ENCODE measurements at regions not wholly inside any gene's neighbourhood (a gene's known extent, or its start where the extent isn't known, plus 50 kb on each side); places are given as distances from the start of the nearest gene placed in this dataset.

DNA sequence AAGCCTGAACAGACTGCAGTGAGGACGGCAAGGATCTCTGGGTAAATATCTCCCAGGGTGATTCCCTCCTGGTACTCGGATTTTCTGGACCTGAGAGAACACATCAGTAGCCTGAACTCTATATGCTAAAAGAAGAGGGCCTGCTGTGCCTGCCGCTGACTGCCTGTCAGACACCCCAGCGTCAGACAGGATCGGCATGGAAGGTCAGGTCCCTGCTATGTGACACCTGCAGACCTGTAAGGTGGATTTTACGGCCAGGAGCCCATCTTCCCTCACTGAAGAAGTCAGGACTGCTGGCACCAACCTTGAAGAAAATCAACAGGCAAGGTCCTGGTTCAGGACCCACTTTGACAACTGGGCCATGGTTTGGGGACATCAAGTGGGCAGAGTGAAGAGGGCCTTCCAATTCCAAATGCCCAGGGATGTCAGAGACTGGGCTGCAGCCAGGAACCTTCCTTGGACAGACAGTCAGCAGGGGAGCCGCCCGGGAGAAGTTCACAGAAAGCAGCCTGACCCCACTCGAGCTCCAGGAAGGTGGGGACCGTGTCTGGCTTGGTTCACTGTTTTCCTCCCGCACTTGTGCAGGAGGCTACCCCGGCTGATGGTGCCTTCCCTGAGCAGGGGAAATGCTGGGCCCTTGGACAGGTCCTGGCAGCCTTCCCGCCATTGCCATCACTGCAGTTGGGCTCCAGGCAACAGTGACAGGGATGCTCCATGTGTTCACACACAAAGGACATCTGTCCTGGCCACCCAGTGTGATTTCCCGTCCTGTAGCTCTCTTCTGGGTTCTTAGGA is 91.8 kb upstream of the LANCL2 start:
- H3K9ac ChIP-seq (ENCODE audit: low read length), result no peak overlapping the region
- no peak overlapping the region for H3K23ac ChIP-seq (ENCODE audit: low read length)
- no peaks in the 10 kb centered on the region for H3K79me2 ChIP-seq (ENCODE audit: control insufficient read depth, insufficient read depth, low read length)
- no peak overlapping the region for H3K27ac ChIP-seq (ENCODE audit: low read depth, low read length)
- H3K18ac ChIP-seq (ENCODE audit: low read length), result no peak overlapping the region
- WGBS (ENCODE audit: extremely low coverage, insufficient coverage, low lambda C conversion rate), result no CpG with 5 or more reads among the region's 14 CpGs
- no peaks in the 10 kb centered on the region for H3K4me1 ChIP-seq (ENCODE audit: control insufficient read depth, low read depth, low read length)
- no peak overlapping the region for H2BK15ac ChIP-seq (replicated peaks; ENCODE audit: low read depth)
- H3K4ac ChIP-seq (ENCODE audit: low read depth, low read length), result no peak overlapping the region
- no peak overlapping the region for H2AK5ac ChIP-seq (ENCODE audit: low read length)
- H2BK120ac ChIP-seq (ENCODE audit: low read depth, low read length), result no peak overlapping the region
- H3K56ac ChIP-seq (ENCODE audit: low read length), result no peak overlapping the region
- H2BK5ac ChIP-seq (ENCODE audit: low read length), result no peak overlapping the region
- no peak overlapping the region for H3K4me3 ChIP-seq (ENCODE audit: low read length)
- H3K27me3 ChIP-seq (ENCODE audit: insufficient read depth, low read length, poor library complexity), result no peaks in the 10 kb centered on the region
- no peak overlapping the region for H4K5ac ChIP-seq (ENCODE audit: low read length)
- no peaks in the 10 kb centered on the region for H3K36me3 ChIP-seq (ENCODE audit: control insufficient read depth, insufficient read depth, low read length)
- H4K8ac ChIP-seq (ENCODE audit: low read depth, low read length), result no peak overlapping the region
- DNase-seq, result no peak
- no peak overlapping the region for H3K4me2 ChIP-seq (ENCODE audit: low read length)
- H3K79me1 ChIP-seq (ENCODE audit: low read length), result no peaks in the 10 kb centered on the region

DNA sequence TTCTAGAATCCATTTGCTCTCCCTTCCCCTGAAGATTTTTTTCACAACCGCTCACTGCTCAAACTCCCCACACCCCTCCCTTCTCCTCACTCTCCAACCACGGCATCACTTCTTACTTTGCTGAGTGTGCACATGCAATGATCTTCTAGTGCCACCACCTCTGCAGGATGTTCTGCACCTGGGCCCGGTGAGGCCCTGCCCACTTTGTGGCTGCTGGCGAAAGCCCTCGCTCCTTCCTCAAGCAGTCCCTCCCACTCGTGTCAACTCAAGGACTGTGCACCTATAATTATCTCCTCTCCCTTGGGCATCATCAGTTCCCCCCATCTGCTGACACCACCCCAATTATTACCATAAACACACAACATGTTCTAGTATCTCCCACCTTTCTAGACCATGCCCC is 91.0 kb upstream of the LANCL2 start:
- Histone ChIP-seq H3K27me3 (ENCODE audit: insufficient read depth, low read length, poor library complexity) (no peaks in the 10 kb centered on the region), H3K79me1 (ENCODE audit: low read length) (no peaks in the 10 kb centered on the region), H2AK5ac (ENCODE audit: low read length) (no peak overlapping the region), H3K9ac (ENCODE audit: low read length) (no peak overlapping the region), H3K18ac (ENCODE audit: low read length) (no peak overlapping the region), H4K8ac (ENCODE audit: low read depth, low read length) (no peak overlapping the region), H3K4me3 (ENCODE audit: low read length) (no peak overlapping the region), H3K4me1 (ENCODE audit: control insufficient read depth, low read depth, low read length) (no peaks in the 10 kb centered on the region), H3K56ac (ENCODE audit: low read length) (no peak overlapping the region), H3K79me2 (ENCODE audit: control insufficient read depth, insufficient read depth, low read length) (no peaks in the 10 kb centered on the region), H4K5ac (ENCODE audit: low read length) (no peak overlapping the region), H2BK120ac (ENCODE audit: low read depth, low read length) (no peak overlapping the region), H2BK5ac (ENCODE audit: low read length) (no peak overlapping the region), H3K36me3 (ENCODE audit: control insufficient read depth, insufficient read depth, low read length) (no peaks in the 10 kb centered on the region), H3K23ac (ENCODE audit: low read length) (no peak overlapping the region), H3K4ac (ENCODE audit: low read depth, low read length) (no peak overlapping the region), H2BK15ac (replicated peaks; ENCODE audit: low read depth) (no peak overlapping the region), H3K27ac (ENCODE audit: low read depth, low read length) (no peak overlapping the region), H3K4me2 (ENCODE audit: low read length) (no peak overlapping the region)
- DNase-seq, result no peak
- WGBS (ENCODE audit: extremely low coverage, insufficient coverage, low lambda C conversion rate), result no CpG with 5 or more reads among the region's 6 CpGs

DNA sequence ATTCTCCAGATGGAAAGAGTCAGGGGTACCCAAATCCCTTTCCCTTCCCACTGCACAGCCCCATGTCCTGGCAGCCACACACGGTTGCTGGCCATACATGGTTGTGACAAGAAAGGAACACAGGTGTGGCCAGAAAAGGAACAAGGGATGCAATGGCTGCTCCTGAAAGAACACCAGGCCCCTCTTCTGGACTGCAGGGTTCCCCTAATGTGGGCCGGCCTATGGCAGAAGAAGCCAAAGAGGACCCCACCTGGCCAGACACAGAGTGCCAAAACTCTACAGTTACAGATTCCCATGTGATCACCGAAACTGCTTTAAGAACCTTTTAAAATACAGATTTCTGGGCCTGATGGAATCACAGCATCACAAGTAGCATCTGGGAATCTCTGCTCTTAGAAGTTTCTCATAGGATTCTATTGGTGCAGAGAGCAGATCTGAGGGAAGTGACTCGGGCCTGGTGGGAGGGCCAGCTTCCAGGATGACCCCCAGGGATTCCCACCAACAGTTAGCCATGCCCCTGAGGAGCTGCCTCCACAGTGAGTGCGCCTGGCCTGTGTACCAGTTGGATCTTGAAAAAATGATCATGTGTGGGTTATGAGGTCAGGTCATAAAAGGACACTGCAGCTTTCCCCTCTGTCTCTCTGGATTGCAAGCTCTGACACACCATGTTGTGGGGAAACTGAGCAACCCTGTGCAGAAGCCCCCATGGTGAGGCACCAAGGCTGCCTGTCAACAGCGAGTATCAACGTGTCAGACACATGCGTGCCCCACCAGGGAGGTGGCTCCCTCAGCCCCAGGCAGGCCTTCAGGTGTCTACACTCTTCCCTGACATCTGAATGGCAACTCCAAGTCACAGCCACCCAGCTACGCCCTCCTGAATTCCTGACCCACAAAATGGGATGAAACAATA is 89.6 kb upstream of the LANCL2 start:
- Histone ChIP-seq H3K4ac (ENCODE audit: low read depth, low read length) (no peak overlapping the region), H4K8ac (ENCODE audit: low read depth, low read length) (no peak overlapping the region), H2BK120ac (ENCODE audit: low read depth, low read length) (no peak overlapping the region), H4K5ac (ENCODE audit: low read length) (no peak overlapping the region), H3K27ac (ENCODE audit: low read depth, low read length) (no peak overlapping the region), H3K23ac (ENCODE audit: low read length) (no peak overlapping the region), H3K4me1 (ENCODE audit: control insufficient read depth, low read depth, low read length) (no peaks in the 10 kb centered on the region), H3K27me3 (ENCODE audit: insufficient read depth, low read length, poor library complexity) (no peaks in the 10 kb centered on the region), H3K56ac (ENCODE audit: low read length) (no peak overlapping the region), H3K79me2 (ENCODE audit: control insufficient read depth, insufficient read depth, low read length) (no peaks in the 10 kb centered on the region), H3K18ac (ENCODE audit: low read length) (no peak overlapping the region), H2AK5ac (ENCODE audit: low read length) (no peak overlapping the region), H3K4me2 (ENCODE audit: low read length) (no peak overlapping the region), H3K36me3 (ENCODE audit: control insufficient read depth, insufficient read depth, low read length) (no peaks in the 10 kb centered on the region), H3K4me3 (ENCODE audit: low read length) (no peak overlapping the region), H3K79me1 (ENCODE audit: low read length) (no peaks in the 10 kb centered on the region), H3K9ac (ENCODE audit: low read length) (no peak overlapping the region), H2BK15ac (replicated peaks; ENCODE audit: low read depth) (no peak overlapping the region), H2BK5ac (ENCODE audit: low read length) (no peak overlapping the region)
- WGBS (ENCODE audit: extremely low coverage, insufficient coverage, low lambda C conversion rate), result no CpG with 5 or more reads among the region's 9 CpGs
- no peak for DNase-seq

DNA sequence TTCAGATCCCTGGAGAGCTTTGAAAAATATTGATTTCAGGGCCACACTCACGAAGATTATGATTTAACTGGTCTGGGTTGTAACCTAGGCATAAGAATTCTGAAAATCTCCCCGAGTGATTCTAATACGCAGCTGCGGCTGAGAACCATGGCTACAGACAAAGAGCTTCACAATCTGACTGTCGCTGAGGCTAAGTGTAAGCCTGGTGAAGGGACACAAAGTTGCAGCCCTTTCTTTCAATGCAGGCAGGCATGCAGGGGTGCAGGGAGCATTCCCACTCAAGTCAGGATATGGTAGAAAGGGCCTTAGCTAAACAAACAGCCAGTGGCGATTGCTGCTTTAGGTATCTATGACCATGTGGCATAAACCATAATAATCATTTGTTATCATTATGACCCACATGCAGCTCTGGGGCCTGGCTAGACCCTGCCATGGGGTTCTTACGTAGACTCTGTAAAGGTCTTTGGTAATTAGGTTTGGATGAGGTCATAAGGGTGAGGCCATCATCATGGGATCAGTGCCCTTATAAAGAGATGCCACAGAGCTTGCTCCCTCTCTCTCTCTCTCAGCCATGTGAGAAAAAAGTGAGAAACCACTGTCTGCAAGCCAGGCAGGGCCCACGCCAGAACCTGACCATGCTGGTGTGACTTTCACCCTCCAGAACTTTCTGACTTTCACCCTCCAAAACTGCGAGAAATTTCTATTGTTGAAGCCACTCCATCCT is 88.4 kb upstream of the LANCL2 start:
- Histone ChIP-seq H4K8ac (ENCODE audit: low read depth, low read length) (no peak overlapping the region), H2BK120ac (ENCODE audit: low read depth, low read length) (no peak overlapping the region), H3K4ac (ENCODE audit: low read depth, low read length) (no peak overlapping the region), H2BK15ac (replicated peaks; ENCODE audit: low read depth) (no peak overlapping the region), H3K4me1 (ENCODE audit: control insufficient read depth, low read depth, low read length) (no peaks in the 10 kb centered on the region), H2AK5ac (ENCODE audit: low read length) (no peak overlapping the region), H3K79me2 (ENCODE audit: control insufficient read depth, insufficient read depth, low read length) (no peaks in the 10 kb centered on the region), H4K5ac (ENCODE audit: low read length) (no peak overlapping the region), H2BK5ac (ENCODE audit: low read length) (no peak overlapping the region), H3K4me2 (ENCODE audit: low read length) (no peak overlapping the region), H3K36me3 (ENCODE audit: control insufficient read depth, insufficient read depth, low read length) (no peaks in the 10 kb centered on the region), H3K23ac (ENCODE audit: low read length) (no peak overlapping the region), H3K27me3 (ENCODE audit: insufficient read depth, low read length, poor library complexity) (no peaks in the 10 kb centered on the region), H3K18ac (ENCODE audit: low read length) (no peak overlapping the region), H3K56ac (ENCODE audit: low read length) (no peak overlapping the region), H3K9ac (ENCODE audit: low read length) (no peak overlapping the region), H3K4me3 (ENCODE audit: low read length) (no peak overlapping the region), H3K79me1 (ENCODE audit: low read length) (no peaks in the 10 kb centered on the region), H3K27ac (ENCODE audit: low read depth, low read length) (no peak overlapping the region)
- no CpG with 5 or more reads among the region's 9 CpGs for WGBS (ENCODE audit: extremely low coverage, insufficient coverage, low lambda C conversion rate)
- no peak for DNase-seq

DNA sequence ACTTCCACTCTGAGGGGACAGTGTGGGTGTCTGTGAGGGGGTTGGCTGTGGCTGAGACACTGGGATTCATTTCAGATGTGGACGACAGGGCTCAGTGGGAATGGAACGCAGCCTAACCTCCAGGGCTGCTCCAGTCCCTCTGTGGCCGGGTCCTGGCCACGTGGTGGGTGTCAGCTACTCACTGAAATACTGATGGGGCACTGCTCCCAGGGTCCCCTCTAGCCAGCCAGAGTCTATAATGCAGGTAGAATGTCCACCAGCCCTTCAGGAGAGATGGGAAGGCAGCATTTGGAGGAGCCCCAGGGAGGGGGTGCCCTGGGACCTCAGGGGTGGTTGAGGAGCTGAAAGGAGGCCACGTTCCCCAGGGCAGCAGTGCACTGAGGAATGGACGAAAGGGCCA is 87.2 kb upstream of the LANCL2 start:
- Histone ChIP-seq H3K4me2 (ENCODE audit: low read length) (no peak overlapping the region), H3K36me3 (ENCODE audit: control insufficient read depth, insufficient read depth, low read length) (no peaks in the 10 kb centered on the region), H3K4me3 (ENCODE audit: low read length) (no peak overlapping the region), H3K79me1 (ENCODE audit: low read length) (no peaks in the 10 kb centered on the region), H2AK5ac (ENCODE audit: low read length) (no peak overlapping the region), H3K27me3 (ENCODE audit: insufficient read depth, low read length, poor library complexity) (no peaks in the 10 kb centered on the region), H3K27ac (ENCODE audit: low read depth, low read length) (no peak overlapping the region), H3K56ac (ENCODE audit: low read length) (no peak overlapping the region), H3K18ac (ENCODE audit: low read length) (no peak overlapping the region), H4K8ac (ENCODE audit: low read depth, low read length) (no peak overlapping the region), H4K5ac (ENCODE audit: low read length) (no peak overlapping the region), H3K79me2 (ENCODE audit: control insufficient read depth, insufficient read depth, low read length) (no peaks in the 10 kb centered on the region), H2BK5ac (ENCODE audit: low read length) (no peak overlapping the region), H3K23ac (ENCODE audit: low read length) (no peak overlapping the region), H2BK15ac (replicated peaks; ENCODE audit: low read depth) (no peak overlapping the region), H2BK120ac (ENCODE audit: low read depth, low read length) (no peak overlapping the region), H3K9ac (ENCODE audit: low read length) (no peak overlapping the region), H3K4me1 (ENCODE audit: control insufficient read depth, low read depth, low read length) (no peaks in the 10 kb centered on the region), H3K4ac (ENCODE audit: low read depth, low read length) (no peak overlapping the region)
- no CpG with 5 or more reads among the region's 6 CpGs for WGBS (ENCODE audit: extremely low coverage, insufficient coverage, low lambda C conversion rate)
- no peak for DNase-seq
